Activated T-cell treated with anti-CD3 and anti-CD28 coated beads for 48 hours (primary cell): ENCODE measurements at regions not wholly inside any gene's neighbourhood (a gene's known extent, or its start where the extent isn't known, plus 50 kb on each side); places are given as distances from the start of the nearest gene placed in this dataset.
"Not testable (repeated sequence)": the region's sequence is repeated elsewhere in the genome, so short reads cannot be mapped to it uniquely, and the experiment has no call there.

Source experiments
- DNase-seq: peaks from one replicate; pipeline ENCODE4 v3.0.0-alpha.2; 2020; ENCODE audit warnings: low read depth

GRCh38 chr7:32223071-32223650, 153.0 kb upstream of the PDE1C start:
- DNase-seq: no peak

DNA sequence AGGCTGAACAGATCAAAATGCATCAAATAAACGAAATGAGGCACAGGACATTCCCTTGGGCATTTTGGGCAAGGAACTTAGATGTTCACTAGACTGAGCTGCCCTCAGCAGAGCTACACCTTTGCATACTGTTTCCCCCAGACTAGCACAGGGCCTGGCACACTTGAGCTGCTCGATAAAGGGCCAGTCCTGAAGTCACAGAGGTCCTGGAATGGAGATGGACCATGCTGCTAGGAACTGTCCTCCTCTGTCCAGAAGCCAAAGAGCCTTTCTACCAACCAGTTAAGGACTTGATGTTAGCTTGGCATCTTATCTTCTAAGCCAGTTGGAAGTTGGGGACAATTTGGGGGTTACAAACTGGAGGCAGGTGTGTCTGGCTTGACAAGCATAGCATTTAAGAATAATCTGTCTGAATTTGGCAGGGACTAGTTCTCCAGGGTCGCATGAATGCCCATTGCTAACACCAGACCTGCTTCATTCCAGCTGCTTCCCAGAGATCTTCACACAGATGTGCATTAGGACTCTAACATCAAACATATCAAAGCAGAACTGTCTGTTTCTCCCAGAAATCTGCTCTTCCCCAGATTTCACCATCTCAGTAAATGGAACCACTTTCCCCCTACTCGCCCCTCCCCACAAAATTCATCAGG, 152.2 kb upstream of the PDE1C start:
- no peak for DNase-seq

- DNase-seq: no peak
These were observed 151.5 kb upstream of the PDE1C start for GRCh38 chr7:32221736-32222135.

- no peak for DNase-seq
These were observed 150.8 kb upstream of the PDE1C start for GRCh38 chr7:32221056-32221455.

DNA sequence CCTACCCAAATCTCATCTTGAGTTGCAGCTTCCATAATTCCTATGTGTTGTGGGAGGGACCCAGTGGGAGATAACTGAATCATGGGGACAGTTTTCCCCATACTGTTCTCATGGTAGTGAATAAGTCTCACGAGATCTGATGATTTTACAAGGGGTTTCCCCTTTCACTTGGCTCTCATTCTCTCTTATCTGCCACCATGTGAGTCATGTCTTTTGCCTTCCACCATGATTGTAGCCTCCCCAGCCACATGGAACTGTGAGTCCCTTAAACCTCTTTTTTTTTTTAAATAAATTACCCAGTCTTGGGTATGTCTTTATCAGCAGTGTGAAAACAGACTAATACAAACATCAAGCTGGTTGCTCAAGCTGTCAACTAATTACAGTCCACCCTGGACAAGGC, 149.6 kb upstream of the PDE1C start:
- not testable (repeated sequence) for DNase-seq

GRCh38 chr7:32219416-32219815, 149.2 kb upstream of the PDE1C start:
- no peak for DNase-seq

DNA sequence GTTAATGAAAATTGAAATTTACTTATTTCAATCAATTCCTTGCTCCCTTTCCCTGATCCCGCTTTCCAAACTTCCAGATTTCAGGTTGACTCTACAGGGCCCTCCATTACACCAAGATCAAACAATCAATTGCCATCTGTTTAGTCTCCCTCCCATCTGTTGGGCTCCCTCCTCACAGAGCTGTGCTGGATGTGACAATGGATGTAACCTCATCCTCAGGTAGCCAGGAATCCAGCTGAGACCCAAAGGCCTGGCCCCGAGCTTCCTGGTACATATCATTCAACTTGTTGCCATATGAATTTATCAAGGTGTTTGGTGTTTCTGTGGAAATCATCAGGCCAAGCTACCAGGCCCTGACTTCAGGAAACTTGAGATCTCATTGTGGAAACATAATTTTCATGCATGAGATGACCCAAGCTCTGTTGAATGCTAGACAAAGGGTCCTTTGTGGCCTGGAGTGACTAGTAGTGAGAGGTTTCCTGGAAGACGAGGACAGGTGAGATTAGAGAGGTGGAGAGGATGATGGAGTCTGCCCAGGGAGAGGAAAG, 148.6 kb upstream of the PDE1C start:
- no peak for DNase-seq

DNA sequence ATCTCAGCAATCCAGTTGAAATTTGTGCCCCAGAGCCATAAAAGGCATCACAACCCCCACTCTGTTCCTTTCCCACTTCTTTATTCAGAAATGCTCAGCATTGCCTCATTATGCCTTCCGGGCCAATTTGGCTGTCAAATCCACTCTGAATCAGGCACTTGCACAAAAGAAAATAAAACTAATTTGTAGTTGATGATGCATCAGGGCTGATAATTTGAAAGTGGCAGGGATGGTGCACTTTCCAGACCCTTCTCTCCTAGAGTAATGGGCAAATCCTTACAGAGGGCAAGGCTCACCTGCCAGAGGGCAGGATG, 147.9 kb upstream of the PDE1C start:
- no peak for DNase-seq

DNA sequence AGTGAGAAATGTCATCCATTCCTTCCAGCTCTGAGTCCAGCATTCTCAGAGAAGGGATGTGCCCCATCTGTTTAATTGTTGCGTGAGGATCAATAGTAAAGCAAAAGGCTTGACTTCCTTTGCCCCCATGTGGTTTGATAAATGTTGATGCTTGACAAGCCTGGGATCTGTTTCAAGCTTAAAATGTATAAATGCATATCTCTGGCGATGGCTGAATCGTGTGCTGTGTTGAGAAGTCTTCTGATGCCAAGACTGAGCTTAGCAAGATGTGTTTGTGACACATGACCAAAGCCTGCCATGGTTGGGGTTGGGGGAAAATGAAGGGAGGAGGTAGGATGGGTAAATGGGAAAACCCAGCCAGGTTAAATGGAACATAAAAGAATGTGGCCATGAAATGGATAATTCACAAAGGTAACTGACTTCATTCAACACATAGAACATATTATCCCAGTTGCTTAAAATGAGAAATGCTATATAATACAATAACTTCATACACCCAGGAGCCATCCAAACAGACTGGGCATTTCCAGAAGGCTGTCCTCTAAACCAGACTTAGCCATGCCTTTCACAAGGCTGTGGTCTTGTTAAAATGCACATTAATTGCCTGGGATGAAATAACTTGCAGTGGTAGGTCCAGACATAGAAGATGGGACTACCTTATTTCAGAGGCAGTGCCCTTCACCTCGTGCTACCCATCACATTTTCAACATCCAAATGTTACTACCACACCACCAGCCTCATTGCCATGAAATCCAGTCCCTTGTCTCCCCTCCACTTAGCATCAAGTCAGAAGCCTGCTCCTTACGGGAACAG, 147.3 kb upstream of the PDE1C start:
- DNase-seq: no peak

DNA sequence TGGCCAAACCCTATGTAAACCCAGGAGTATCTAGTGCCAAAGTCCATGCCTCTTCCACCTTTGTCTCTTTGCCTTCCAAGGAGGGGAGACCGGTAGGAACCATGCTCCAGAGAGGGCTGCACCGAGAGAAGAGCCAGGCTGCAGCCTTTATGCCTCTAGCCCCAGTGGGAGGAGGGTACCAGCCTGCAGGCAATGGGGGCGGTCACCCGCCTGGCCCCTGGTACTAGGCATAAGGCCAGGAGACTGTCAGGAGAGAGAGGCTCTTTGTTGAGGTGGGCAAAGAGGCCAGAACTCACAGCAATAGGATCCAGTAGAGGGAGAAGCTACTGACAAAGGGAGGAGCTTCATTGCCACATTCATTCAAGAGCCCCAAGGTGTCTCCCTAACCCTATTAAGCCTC, 146.6 kb upstream of the PDE1C start:
- DNase-seq: no peak

DNA sequence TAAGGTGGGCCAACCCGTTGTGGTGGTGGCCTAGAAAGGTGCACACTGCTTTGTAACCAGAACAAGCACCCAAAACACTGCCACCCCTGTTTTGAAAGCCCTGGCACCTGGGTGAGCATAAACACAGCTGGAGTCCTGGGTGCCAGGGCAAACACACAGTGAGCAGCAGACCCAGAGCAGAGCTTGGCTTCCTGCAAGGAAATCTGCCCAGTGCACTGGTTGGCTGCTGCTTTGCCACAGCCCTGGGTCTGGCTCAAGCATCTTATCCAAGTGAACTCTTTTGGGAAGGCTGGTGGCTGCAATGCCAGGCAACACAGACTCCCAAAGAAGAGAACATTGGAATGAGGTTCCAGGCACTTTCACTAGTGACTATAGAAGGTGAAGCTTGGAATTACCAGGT, 145.5 kb upstream of the PDE1C start:
- no peak for DNase-seq

- no peak for DNase-seq
These were observed 144.7 kb upstream of the PDE1C start for GRCh38 chr7:32214913-32215312.

DNA sequence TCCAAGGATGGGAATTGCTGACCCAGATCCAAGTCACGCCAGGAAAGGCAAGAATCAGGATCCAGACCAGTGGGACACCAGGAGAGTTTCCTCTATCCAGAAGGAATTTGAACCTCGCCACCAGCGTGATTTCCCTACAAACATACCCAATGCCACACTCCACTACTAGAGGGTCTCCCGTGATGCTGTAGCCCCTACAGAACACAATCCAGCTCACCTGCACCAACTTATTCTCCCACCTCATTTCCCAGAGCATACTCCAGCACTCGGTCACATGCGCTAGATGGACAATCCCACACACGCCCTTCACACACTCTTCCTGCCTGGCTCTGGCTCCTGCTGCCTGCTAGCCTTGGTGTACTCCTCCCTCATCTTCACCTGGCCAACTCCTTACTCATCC, 142.1 kb upstream of the PDE1C start:
- DNase-seq: no peak

- DNase-seq: no peak
These were observed 136.8 kb upstream of the PDE1C start for GRCh38 chr7:32206987-32207386.

DNA sequence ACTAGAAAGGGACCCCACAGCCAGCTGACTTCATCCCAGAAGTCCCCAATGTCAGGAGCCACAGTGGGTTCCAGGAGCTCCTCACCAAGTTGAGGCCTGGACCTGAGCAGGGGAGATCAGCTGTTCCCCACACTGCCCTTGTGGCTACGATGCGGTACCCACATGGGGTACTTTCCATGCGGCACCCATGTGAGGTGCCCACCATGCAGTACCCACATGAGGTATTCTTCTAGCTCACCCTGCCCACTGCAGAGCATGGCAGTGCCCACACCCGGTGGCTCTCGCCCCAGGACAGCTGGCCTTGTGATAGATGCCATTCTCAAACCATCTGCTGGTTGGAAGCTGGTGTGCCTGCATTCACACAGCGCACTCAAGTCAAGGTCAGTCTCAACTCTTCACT, 136.3 kb upstream of the PDE1C start:
- no peak for DNase-seq

DNA sequence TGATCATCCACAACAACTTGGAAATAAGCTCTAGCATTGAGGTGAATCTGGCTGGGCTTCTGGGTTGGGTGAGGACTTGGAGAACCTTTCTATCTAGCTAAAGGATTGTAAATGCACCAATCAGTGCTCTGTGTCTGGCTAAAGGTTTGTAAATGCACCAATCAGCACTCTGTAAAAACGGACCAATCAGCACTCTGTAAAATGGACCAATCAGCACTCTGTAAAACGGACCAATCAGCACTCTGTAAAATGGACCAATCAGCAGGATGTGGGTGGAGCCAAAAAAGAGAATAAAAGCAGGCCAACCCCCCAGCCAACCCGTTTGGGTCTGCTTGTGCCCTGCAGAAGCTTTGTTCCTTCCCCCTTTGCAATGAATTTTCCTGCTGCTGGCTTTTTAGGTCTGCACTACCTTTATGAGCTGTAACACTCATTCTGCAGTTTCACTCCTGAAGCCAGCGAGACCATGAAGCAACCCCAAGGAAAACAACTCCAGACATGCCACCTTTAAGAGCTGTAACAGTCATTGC, 135.2 kb upstream of the PDE1C start:
- not testable (repeated sequence) for DNase-seq

DNA sequence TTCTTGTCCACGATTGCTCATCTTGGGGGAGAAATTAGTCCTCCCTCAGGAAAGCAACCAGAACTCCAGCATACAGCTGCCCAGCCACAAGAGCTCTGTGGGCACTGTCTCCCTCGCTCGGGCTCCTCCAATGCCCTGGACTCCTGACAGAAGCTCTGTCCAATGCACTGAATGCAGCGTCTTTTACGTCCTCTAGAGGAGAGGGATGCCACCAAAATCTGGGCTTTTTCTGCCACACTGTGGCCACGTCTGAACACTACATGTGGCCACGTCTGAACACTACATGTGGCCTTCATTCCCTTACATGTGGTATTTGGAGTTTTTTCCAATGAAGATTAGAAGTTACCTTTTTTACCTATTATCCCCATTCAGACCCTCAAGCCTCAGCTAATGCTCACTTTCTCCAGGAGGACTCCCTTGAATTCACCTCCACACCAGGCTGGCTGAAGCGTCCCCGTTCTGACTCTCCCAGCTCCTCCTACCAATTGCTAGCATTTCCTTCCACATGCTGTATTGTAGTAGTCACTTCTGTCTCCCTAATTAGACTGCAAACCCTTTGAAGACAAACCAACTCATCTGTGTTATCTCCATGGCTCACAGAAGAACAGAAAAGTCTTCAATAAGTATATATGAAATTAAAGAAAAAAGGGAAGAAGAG, 134.3 kb upstream of the PDE1C start:
- DNase-seq: no peak

GRCh38 chr7:32200646-32201045, 130.4 kb upstream of the PDE1C start:
- no peak for DNase-seq

DNA sequence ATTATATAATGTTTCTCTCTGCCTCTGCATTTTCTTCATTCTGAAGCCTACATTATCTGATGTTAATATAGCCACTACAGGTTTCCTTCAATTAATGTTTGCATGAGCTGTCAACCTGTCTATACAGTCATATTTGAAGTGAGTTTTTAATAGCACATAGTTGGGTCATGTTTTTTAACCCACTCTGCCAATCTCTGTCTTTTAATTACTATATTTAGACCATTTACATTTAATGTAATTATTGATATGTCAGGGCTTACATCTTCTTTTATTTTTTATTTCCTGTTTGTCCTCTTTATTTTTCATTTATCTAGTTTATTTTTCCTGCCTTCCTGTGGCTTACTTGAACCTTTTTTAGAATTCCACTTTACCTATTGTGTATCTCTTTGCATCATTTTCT, 124.3 kb upstream of the PDE1C start:
- no peak for DNase-seq

DNA sequence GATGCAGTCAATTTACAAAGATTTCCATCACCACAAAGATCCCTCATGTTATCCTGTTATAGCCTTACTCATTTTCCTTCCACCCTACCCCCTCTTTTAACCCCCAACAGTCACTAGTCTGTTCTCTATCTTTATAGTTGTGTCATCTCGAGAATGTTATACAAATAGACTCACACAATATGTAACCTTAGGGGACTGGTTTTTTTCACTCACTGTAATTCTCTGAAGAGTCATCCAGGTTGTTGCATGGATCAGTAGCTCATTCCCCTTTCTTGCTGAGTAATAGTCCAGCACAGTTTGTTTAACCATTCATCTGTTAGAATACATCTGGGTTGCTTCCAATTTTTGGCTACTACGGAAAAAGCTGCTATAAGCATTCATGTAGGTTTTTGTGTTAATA, 121.1 kb upstream of the PDE1C start:
- no peak for DNase-seq

DNA sequence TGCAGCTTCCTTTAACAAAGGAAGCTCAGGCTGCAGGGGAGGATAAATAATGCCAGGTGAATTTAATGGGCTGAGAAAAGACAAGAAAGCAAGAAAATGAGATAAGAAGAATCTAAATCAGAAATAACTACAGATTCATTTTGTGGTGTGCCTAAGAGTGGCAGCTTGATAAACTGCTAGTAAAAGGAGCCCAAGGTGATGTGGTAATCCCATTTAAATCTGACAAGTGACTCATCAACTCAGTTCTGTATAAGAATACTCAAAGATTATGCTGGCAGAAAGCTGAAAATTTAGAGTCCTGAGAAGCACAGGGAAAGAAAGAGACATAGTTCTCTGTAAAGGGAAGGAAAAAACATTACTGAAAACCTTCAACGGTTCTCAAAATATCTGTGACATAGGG, 109.4 kb upstream of the PDE1C start:
- DNase-seq: no peak

DNA sequence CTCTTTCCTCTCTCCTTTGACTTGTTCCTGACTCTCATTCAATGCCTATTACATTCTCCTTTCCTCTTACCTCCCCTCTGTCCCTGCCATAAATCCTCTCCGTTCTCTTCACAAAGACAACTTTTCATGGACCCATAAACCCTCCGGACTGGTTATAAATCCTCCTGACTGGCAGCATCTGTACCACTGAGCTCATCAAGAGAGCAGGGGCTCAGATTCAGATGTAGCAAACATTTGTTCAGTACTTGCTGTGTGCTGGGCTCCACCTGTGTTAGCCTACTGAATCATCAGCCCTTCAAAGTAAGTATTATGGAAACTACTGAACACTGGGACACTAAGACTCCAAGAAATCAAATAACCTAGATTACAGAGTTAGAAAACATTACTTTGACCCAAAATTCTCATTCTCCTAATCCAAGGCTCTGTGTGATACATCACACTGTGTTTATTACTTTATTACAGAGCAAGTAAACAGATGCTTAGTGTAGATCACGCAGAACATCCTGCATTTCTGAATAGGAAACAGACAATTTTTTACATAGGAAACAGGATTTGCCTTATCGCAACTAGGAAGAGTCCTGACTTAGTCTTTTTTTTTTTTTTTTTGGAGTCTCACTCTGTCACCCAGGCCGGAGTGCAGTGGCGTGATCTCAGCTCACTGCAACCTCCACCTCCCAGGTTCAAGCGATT, 108.6 kb upstream of the PDE1C start:
- no peak for DNase-seq
